Middle frontal gyrus (tissue), 1 donor: ENCODE measurements at regions not wholly inside any gene's neighbourhood (a gene's known extent, or its start where the extent isn't known, plus 50 kb on each side); places are given as distances from the start of the nearest gene placed in this dataset.
"Not testable (repeated sequence)": the region's sequence is repeated elsewhere in the genome, so short reads cannot be mapped to it uniquely, and the experiment has no call there.

ENCODE experiments used
- DNase-seq: peaks from one replicate; pipeline ENCODE4 v3.0.0-alpha.2; 2015; ENCODE audit warnings: low spot score; ENCODE audit errors: extremely low spot score

DNA sequence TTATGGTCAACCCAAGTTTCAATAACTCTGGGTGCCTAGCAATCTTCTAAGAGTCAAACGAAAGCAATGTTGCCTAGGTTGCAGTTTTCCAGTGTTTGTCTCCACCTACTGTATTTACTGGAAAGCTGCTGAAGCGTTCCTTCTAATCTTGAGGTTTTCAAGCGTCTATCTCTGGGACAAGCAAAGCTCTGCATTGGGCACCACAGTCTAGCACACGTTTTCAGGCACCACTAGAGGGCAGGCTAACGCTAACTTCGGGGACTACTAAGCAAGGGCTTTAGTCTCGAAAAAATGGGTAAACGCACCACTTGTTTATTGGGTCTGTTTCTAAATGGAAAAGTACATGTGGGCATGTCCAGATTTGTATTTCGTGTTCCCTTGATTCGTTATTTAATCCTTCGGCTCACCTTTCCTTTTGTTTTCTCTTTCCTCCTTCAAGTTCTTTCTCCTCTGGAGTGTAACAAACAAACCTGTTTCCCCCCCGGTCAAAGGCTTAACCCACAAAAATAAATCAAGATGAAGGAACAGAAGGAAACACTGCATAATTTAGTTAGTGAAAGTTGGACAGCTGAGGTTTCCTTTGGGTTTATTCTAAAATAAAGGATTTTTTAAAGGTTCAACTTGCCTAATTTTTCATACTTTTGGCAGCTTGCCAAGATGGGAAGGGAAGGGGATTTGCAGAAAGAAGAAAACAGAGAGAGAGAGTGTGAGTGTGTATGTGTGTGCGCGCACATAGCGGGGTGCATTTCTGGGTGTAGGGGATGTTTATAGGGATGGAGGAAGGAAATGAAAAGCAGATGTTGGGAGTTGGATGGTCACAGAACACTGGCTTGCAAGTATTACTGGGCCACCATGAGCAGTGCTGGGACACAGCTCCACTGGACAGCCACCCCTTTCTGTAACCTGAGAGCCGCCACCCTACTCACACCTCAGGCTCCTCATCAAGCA lies 348.3 kb downstream of the GOLGA6L6 start:
- not testable (repeated sequence) for DNase-seq

GRCh38 chr15:20191508-20192125 lies 350.0 kb downstream of the GOLGA6L6 start:
- DNase-seq, result not testable (repeated sequence)

- DNase-seq, result not testable (repeated sequence)
Observed at GRCh38 chr15:20188611-20189010, 353.0 kb downstream of the GOLGA6L6 start.

DNA sequence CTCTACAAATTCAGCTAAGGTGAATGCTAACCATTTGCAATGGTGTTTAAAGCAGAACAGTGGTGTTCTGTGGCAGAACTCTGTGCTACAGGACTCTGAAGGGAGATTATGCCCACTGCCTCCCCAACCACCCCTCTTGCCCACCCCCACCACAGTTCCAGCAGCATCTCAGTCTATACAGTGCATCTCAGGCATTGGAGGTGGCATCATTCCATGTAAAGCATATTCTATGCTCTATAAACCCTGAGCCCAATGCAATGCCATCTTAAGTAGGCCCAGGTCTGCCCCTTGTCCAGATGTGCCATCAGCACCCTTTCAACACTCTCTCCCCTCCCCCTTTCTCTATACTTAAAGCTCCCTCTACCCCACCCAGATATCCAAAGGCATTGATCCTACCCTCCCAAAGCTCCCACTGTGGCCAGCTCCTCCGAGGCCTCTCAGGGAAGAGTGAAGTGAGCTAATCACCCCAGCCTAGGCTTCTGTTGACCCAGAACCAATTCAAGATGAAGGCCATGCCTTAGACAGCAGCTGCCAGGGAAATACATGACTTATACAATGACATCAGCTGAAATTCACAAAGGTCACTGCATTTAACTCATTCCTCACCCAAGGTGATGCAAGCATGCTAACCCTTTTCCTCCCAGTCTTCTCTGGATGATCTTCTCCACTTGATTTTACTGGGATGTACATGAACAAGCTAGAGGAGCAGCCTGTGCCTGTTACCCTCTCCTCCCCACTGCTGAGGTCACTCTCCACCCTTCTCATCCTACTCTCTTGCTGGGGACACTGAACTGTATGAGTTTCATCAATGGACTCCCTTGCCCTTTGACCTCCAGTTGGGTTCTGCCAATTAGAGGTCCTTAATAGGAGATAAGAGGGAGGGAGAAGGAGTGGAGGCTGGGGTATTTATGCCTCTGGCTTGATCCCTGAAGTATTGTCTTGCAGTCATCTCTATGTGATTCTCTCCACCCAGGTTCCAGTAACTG lies 353.9 kb downstream of the GOLGA6L6 start:
- DNase-seq, result not testable (repeated sequence)

- DNase-seq, result not testable (repeated sequence)
Observed at GRCh38 chr15:20184879-20185278, 356.7 kb downstream of the GOLGA6L6 start.

GRCh38 chr15:20168221-20168620 lies 373.4 kb downstream of the GOLGA6L6 start:
- DNase-seq, result not testable (repeated sequence)

GRCh38 chr15:20153528-20153927 lies 388.1 kb downstream of the GOLGA6L6 start:
- not testable (repeated sequence) for DNase-seq

DNA sequence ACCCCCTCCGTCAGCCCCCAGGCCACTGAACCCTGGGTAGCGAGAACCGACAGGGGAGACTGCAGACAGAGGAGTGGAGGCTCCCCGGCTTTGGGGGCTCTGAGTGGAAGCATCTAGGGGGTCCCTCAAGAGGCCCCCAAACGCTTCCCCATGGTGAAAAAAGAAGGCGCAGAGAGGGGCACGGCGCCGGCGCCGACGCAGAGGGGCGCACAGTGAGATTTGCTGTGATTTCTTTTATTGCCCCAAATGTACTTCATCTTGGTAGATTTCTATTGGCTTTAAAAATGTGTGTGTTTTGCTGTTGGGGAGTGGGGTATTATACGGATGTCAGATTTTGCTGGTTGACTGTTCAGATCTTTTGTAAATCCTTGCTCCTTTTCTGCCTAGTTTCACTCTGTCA lies 392.9 kb downstream of the GOLGA6L6 start:
- not testable (repeated sequence) for DNase-seq

- not testable (repeated sequence) for DNase-seq
Observed at GRCh38 chr15:20148008-20148407, 393.6 kb downstream of the GOLGA6L6 start.

DNA sequence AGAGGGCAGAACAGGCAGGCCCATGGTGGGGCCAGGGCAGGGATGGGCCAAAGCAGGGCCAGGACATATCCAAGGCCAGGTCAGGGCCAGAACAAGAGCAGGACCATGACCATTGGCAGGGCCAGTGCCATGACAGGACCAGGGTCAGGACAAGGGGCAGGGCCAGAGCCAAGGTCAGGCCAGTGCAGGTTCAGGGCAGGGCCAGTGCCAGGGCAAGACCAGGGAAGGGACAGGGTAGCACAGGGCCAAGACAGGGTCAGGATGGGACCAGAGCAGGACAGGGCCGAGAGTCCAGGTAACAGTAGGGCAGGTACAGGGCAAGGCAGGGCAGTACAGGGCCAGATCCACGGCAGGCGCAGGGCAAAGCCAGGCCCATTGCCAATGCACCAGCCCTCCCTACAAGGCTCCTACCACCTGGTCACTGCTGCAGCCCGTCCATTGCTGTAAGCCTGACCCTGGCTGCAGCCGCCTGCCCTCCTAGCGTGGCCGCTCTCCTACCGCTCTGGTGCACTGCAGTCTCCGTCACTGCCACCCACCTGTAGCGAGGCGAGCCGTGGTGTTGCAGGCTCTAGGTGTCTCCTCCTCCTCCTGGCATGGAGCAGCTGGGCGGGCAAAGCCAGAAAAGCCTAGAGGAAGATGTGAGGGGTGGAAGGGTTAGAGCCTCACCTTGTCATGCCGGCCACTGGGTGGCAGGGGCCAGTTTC lies 397.1 kb downstream of the GOLGA6L6 start:
- not testable (repeated sequence) for DNase-seq

GRCh38 chr15:20142906-20143305 lies 398.7 kb downstream of the GOLGA6L6 start:
- DNase-seq, result not testable (repeated sequence)

GRCh38 chr15:20142410-20142809 lies 399.2 kb downstream of the GOLGA6L6 start:
- DNase-seq, result not testable (repeated sequence)

DNA sequence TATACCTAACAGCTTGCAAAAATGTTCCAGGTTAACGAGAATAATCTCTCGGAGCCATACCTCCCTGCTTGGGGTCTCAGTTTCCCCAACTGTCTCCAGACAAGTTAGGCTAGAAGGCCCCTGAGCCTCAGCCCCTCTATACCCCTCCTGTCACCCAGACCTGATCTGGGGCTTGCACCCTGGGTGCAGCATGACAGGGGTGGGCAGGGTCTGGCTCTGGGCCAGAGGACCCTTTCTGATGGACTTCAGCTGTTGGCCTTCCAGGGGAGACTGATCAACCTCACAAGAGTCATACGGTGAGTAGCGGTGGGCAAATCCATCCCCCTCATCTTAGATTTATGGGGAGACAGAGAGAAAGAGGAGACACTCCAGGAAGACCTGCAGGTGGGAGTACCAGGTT lies 416.9 kb downstream of the GOLGA6L6 start:
- not testable (repeated sequence) for DNase-seq

- peak; percentile 0 for DNase-seq
Observed at GRCh38 chr15:20106026-20106425, 435.6 kb downstream of the GOLGA6L6 start.

DNA sequence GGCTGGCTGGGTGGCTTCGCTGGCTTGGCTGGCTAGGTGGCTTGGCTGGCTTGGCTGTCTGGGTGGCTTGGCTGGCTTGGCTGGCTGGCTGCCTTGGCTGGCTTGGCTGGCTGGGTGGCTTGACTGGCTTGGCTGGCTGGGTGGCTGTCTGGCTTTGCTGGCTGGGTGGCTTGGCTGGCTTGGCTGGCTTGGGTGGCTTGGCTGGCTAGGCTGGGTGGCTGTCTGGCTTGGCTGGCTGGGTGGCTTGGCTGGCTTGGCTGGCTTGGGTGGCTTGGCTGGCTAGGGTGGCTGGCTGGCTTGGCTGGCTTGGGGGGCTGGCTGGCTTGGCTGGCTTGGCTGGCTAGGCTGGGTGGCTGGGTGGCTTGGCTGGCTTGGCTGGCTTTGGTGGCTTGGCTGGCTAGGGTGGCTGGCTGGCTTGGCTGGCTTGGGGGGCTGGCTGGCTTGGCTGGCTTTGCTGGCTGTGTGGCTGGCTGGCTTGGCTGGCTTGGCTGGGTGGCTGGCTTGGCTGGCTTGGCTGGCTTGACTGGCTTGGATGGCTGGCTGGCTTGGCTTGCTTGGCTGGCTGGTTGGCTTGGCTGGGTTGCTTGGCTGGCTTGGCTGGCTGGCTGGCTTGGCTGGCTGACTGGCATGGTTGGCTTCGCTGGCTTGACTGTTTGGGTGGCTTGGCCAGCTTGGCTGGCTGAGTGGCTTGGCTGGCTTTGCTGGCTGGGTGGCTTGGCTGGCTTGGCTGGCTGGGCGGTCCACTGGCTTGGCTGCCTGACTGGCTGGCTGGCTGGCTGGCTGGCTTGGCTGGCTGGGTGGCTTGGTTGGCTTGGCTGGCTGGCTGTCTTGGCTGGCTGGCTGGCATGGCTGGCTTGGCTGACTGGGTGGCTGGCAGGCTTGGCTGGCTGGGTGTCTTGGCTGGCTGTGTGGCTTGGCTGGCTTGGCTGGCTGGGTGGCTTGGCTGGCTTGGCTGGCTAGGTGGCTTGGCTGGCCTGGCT lies 436.3 kb downstream of the GOLGA6L6 start:
- DNase-seq, result not testable (repeated sequence)

- DNase-seq, result not testable (repeated sequence)
Observed at GRCh38 chr15:20104551-20104950, 437.0 kb downstream of the GOLGA6L6 start.

- DNase-seq, result not testable (repeated sequence)
Observed at GRCh38 chr15:20102862-20103261, 438.7 kb downstream of the GOLGA6L6 start.

DNA sequence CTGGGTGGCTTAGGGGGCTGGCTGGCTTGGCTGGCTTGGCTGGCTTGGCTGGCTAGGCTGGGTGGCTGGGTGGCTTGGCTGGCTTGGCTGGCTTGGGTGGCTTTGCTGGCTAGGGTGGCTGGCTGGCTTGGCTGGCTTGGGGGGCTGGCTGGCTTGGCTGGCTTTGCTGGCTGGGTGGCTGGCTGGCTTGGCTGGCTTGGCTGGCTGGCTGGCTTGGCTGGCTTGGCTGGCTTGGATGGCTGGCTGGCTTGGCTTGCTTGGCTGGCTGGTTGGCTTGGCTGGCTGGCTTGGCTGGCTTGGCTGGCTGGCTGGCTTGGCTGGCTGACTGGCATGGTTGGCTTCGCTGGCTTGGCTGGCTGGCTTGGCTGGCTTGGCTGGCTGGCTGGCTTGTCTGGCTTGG lies 439.4 kb downstream of the GOLGA6L6 start:
- DNase-seq, result not testable (repeated sequence)

GRCh38 chr15:20101281-20101680 lies 440.3 kb downstream of the GOLGA6L6 start:
- DNase-seq, result not testable (repeated sequence)
